Loucy (cell line): ENCODE measurements at regions not wholly inside any gene's neighbourhood (a gene's known extent, or its start where the extent isn't known, plus 50 kb on each side); places are given as distances from the start of the nearest gene placed in this dataset.

Experiments used
- H2AFZ ChIP-seq: fragments of 200-600 bp; sonication (generic); 2 replicates; pipeline ENCODE4 v1.6.0; 2016; ENCODE audit warnings: antibody characterized with exemption, mild to moderate bottlenecking, low read length, moderate library complexity
- H3F3A ChIP-seq: fragments of 200-600 bp; 2 replicates; pipeline ENCODE4 v1.6.0; 2016; ENCODE audit warnings: antibody characterized with exemption, low read depth, mild to moderate bottlenecking
- H3K27me3 ChIP-seq: fragments of 200-600 bp; sonication (generic); 2 replicates; pipeline ENCODE4 v1.6.1; 2014; ENCODE audit warnings: low read length, mild to moderate bottlenecking; ENCODE audit not compliant: insufficient read depth, poor library complexity, severe bottlenecking
- H3K36me3 ChIP-seq: fragments of 200-600 bp; sonication (generic); 2 replicates; pipeline ENCODE4 v1.6.1; 2016; ENCODE audit warnings: low read length; ENCODE audit not compliant: insufficient read depth
- H3K4me1 ChIP-seq: fragments of 200-600 bp; sonication (generic); 2 replicates; pipeline ENCODE4 v1.5.1; 2014; ENCODE audit warnings: low read length, mild to moderate bottlenecking; ENCODE audit not compliant: insufficient read depth, poor library complexity, severe bottlenecking
- H3K4me2 ChIP-seq: fragments of 200-600 bp; sonication (generic); 2 replicates; pipeline ENCODE4 v1.6.0; 2014; ENCODE audit warnings: antibody characterized with exemption, low read length, low read depth, mild to moderate bottlenecking; ENCODE audit not compliant: poor library complexity, severe bottlenecking
- H3K4me3 ChIP-seq: fragments of 200-600 bp; sonication (generic); 2 replicates; pipeline ENCODE4 v1.5.1; 2014; ENCODE audit warnings: low read length, mild to moderate bottlenecking, mixed read lengths; ENCODE audit not compliant: poor library complexity, severe bottlenecking
- H3K79me2 ChIP-seq: fragments of 200-600 bp; sonication (generic); 2 replicates; pipeline ENCODE4 v1.6.1; 2014; ENCODE audit warnings: low read length; ENCODE audit not compliant: insufficient read depth
- H3K9ac ChIP-seq: fragments of 200-600 bp; sonication (generic); 2 replicates; pipeline ENCODE4 v1.6.0; 2014; ENCODE audit warnings: mild to moderate bottlenecking, low read depth, low read length, moderate library complexity; ENCODE audit not compliant: poor library complexity, severe bottlenecking
- H3K9me2 ChIP-seq: fragments of 200-600 bp; sonication (generic); replicated peaks from 2 replicates; pipeline ENCODE4 v1.6.1; 2016; ENCODE audit warnings: low read depth, low read length, mixed read lengths
- H3K9me3 ChIP-seq: fragments of 200-600 bp; sonication (generic); 2 replicates; pipeline ENCODE4 v1.6.1; 2014; ENCODE audit warnings: mild to moderate bottlenecking, antibody characterized with exemption, low read length, low read depth; ENCODE audit not compliant: insufficient read depth
- H4K20me1 ChIP-seq: fragments of 200-600 bp; sonication (generic); 2 replicates; pipeline ENCODE4 v1.6.0; 2014; ENCODE audit warnings: antibody characterized with exemption, low read length, mild to moderate bottlenecking; ENCODE audit not compliant: insufficient read depth, poor library complexity, severe bottlenecking
- EZH2phosphoT487 ChIP-seq: fragments of 200-600 bp; IDR thresholded peaks from 2 replicates; pipeline ENCODE4 v1.6.1; 2018; ENCODE audit warnings: antibody characterized with exemption, mild to moderate bottlenecking, moderate library complexity, borderline replicate concordance
- TF ChIP-seq, protein P1 (sequence below): fragments of 200-600 bp; sonication (generic); conservative IDR thresholded peaks from 2 replicates; pipeline ENCODE4 v1.5.1; 2014; ENCODE audit warnings: mild to moderate bottlenecking, antibody characterized with exemption, low read length

DNA sequence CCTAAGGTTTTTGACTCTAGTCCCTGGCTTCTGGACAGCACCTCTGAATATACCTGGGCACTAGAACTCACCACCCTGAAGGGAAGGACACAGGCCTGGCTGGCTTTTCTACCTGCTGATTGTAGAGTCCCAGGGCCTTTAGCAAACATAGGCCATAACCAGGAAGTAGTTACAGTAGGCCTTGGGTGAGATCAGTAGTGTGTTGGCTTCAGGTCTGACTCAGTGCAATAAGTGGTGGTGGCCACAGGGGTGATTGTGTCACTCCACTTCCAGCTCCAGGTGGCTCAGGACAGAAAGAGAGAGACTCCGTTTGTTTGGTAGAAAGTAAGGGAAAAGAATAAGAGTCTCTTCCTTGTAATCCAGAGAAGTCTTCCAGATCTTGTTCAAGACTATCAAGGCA is 101.7 kb upstream of the LGALSL start:
- H3K9ac ChIP-seq: no peak overlapping the region

DNA sequence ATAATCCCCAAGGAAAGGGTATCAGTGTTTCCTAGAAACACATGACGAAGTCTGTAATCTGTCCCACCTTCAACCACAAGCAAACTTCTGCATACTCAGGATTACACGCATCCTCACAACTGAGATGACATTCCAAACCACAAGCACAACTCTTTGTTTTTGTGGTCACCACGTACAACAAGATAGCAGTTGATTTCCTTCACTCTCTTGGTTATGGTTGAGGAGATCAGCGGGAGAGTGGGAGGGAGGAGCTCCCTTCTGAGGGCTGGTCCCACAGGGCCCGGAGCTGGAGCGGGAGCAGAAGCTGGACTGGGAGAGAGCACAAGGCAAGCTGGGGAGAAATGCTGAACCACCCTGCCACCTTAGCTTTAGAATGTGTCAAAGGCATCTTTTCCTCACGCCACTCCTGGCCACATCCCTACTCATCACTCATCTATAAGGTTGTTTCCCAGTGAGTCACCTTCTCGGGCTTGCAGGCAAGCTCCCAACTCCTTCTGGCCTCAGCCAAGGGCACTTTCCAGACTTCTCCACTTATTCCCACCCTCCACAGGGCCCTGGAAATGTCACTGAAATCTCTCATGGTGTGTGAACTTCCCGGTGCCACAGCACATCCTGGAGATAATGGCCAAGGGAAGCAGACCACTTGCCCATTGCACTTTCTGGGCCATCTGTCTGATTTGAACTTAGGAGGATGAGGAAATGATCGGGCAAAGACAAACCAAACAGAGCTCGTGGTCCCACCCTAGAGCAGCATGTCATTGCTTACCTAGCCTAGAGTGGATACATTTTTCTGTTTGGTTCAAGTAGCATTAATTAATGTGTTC is 98.9 kb upstream of the LGALSL start:
- Histone ChIP-seq H3K36me3 (no peaks in the 10 kb centered on the region), H3K79me2 (no peaks in the 10 kb centered on the region), H3K4me1 (no peaks in the 10 kb centered on the region), H3K9me3 (no peaks in the 10 kb centered on the region), H3K4me3 (no peak overlapping the region), H3K27me3 (no peaks in the 10 kb centered on the region), H2AFZ (no peak overlapping the region), H3F3A (no peaks in the 10 kb centered on the region), H3K9ac (no peak overlapping the region), H3K4me2 (no peak overlapping the region), H3K9me2 (no peaks in the 10 kb centered on the region), H4K20me1 (no peaks in the 10 kb centered on the region)
- TF ChIP-seq, protein P1, sequence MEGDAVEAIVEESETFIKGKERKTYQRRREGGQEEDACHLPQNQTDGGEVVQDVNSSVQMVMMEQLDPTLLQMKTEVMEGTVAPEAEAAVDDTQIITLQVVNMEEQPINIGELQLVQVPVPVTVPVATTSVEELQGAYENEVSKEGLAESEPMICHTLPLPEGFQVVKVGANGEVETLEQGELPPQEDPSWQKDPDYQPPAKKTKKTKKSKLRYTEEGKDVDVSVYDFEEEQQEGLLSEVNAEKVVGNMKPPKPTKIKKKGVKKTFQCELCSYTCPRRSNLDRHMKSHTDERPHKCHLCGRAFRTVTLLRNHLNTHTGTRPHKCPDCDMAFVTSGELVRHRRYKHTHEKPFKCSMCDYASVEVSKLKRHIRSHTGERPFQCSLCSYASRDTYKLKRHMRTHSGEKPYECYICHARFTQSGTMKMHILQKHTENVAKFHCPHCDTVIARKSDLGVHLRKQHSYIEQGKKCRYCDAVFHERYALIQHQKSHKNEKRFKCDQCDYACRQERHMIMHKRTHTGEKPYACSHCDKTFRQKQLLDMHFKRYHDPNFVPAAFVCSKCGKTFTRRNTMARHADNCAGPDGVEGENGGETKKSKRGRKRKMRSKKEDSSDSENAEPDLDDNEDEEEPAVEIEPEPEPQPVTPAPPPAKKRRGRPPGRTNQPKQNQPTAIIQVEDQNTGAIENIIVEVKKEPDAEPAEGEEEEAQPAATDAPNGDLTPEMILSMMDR: no peak
- TF ChIP-seq EZH2phosphoT487: no peak

More for the DNA sequence above, 101.7 kb upstream of the LGALSL start:
- no peaks in the 10 kb centered on the region for H3K27me3 ChIP-seq
- no peaks in the 10 kb centered on the region for H3K9me3 ChIP-seq
- H3K9me2 ChIP-seq: no peaks in the 10 kb centered on the region
- no peaks in the 10 kb centered on the region for H3F3A ChIP-seq
- no peak for TF ChIP-seq EZH2phosphoT487
- TF ChIP-seq, protein P1: no peak
- H3K4me3 ChIP-seq: no peak overlapping the region
- no peaks in the 10 kb centered on the region for H3K4me1 ChIP-seq
- H2AFZ ChIP-seq: no peak overlapping the region
- H3K36me3 ChIP-seq: no peaks in the 10 kb centered on the region
- no peaks in the 10 kb centered on the region for H4K20me1 ChIP-seq
- no peak overlapping the region for H3K4me2 ChIP-seq
- H3K79me2 ChIP-seq: no peaks in the 10 kb centered on the region

DNA sequence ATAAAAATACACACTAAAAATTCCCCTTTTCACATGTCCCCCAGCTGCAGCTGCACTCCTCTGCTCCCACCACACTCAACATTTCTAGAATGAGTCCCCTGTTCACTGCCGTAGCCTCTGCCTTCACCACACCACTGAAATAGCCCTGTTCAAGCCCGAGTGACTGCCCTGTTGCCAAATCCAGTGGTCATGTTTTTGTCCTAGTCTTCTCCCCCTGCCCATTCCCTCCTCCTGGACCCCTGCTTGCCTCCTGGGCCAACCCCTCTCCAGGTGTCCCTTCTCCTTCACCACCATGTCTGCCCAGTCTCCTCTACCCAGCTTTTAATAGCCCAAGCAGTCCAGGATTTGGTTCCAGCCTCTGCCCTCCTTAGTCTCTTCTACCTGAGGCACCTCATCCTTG is 97.1 kb upstream of the LGALSL start:
- H3K4me3 ChIP-seq: no peak overlapping the region
- no peak overlapping the region for H3K9ac ChIP-seq
- no peaks in the 10 kb centered on the region for H3K79me2 ChIP-seq
- no peaks in the 10 kb centered on the region for H3K9me2 ChIP-seq
- no peaks in the 10 kb centered on the region for H3K36me3 ChIP-seq
- H3K27me3 ChIP-seq: no peaks in the 10 kb centered on the region
- no peaks in the 10 kb centered on the region for H3K9me3 ChIP-seq
- H3F3A ChIP-seq: no peaks in the 10 kb centered on the region
- H2AFZ ChIP-seq: no peak overlapping the region
- TF ChIP-seq, protein P1: no peak
- TF ChIP-seq EZH2phosphoT487: no peak
- no peaks in the 10 kb centered on the region for H3K4me1 ChIP-seq
- no peaks in the 10 kb centered on the region for H4K20me1 ChIP-seq
- no peak overlapping the region for H3K4me2 ChIP-seq
